HCT116 (cell line): ENCODE measurements at regions not wholly inside any gene's neighbourhood (a gene's known extent, or its start where the extent isn't known, plus 50 kb on each side); places are given as distances from the start of the nearest gene placed in this dataset.

ENCODE experiments used
- ATAC-seq: fragments of 200-7000 bp; cut with Tn5 transposase; 2 replicates; pipeline ENCODE4 v1.9.1; 2020; ENCODE audit warnings: mild to moderate bottlenecking, moderate library complexity
- BruUV-seq: library from RNA; stranded (reverse); fragments of 400-500 nt; replicated peaks from 2 replicates; lab custom pipeline; 2021; lab: Mats Ljungman, UMichigan
- CTCF ChIA-PET: fragments of 300-600 bp; sonication (Branson Sonifier 250); formaldehyde crosslinking; loops from one replicate; lab custom pipeline; 2021; ENCODE audit warnings: antibody characterized with exemption; lab: Charles Lee
- POLR2A ChIA-PET: fragments of 300-600, 350-600 bp; sonication (Branson Sonifier 250); formaldehyde crosslinking; loops from one replicate; lab custom pipeline; 2021; ENCODE audit warnings: antibody characterized with exemption; lab: Charles Lee
- RAD21 ChIA-PET, 2 experiments: fragments of 300-600 bp; sonication (Branson Sonifier 250); formaldehyde crosslinking; loops; one replicate each; lab custom pipeline; 2023; ENCODE audit warnings: low total read pairs in 2 of 2; ENCODE audit not compliant: uncharacterized antibody in 2 of 2, unreplicated experiment in 2 of 2, low non-redundant PET in 1 of 2; lab: Charles Lee
- DNase-seq: peaks from one replicate; pipeline ENCODE4 v3.0.0-alpha.2; 2010; ENCODE audit warnings: low read depth, low spot score
- H2AFZ ChIP-seq: fragments of 200-600 bp; shearing (Covaris generic), sonication (generic); 2 replicates; pipeline ENCODE4 v1.6.1; 2017; ENCODE audit warnings: low read depth, mixed run types, mixed read lengths, antibody characterized with exemption, low read length; ENCODE audit not compliant: poor library complexity, severe bottlenecking
- H3K27ac ChIP-seq: 2 replicates; pipeline ENCODE4 v1.5.1; 2012; ENCODE audit warnings: low read depth, low read length
- H3K27me3 ChIP-seq: fragments of 200-600 bp; sonication (generic); 2 replicates; pipeline ENCODE4 v1.6.1; 2016; ENCODE audit warnings: mixed run types, low read length, mixed read lengths; ENCODE audit not compliant: insufficient read depth
- H3K36me3 ChIP-seq, 2 experiments: fragments of 200-500 bp in 1 of 2; fragments of 200-600 bp in 1 of 2; sonication (Bioruptor generic) in 1 of 2; sonication (generic) in 1 of 2; 2 replicates each; pipeline versions ENCODE4 v1.5.1 to v1.6.1; 2014 to 2016; ENCODE audit warnings: low read length in 2 of 2, inconsistent platforms in 1 of 2, mixed read lengths in 1 of 2, mixed run types in 1 of 2; ENCODE audit not compliant: insufficient read depth in 2 of 2, control insufficient read depth in 1 of 2
- H3K4me1 ChIP-seq, 2 experiments: fragments of 200-600 bp in 1 of 2; sonication (generic) in 1 of 2; 2 replicates each; pipeline versions ENCODE4 v1.5.1 to v1.6.1; 2012 to 2017; ENCODE audit warnings: low read length in 2 of 2, inconsistent platforms in 1 of 2, mild to moderate bottlenecking in 1 of 2, mixed read lengths in 1 of 2, mixed run types in 1 of 2, moderate library complexity in 1 of 2; ENCODE audit not compliant: insufficient read depth in 2 of 2, control insufficient read depth in 1 of 2
- H3K4me2 ChIP-seq: fragments of 200-600 bp; sonication (generic); 2 replicates; pipeline ENCODE4 v1.6.1; 2017; ENCODE audit warnings: mixed run types, low read length, mixed read lengths
- H3K4me3 ChIP-seq, 2 experiments: fragments of 200-600 bp in 1 of 2; sonication (generic) in 1 of 2; replicated peaks in 1 of 2; 2 replicates each; pipeline ENCODE4 v1.5.1; 2011 to 2016; ENCODE audit warnings: low read length in 2 of 2, control low read depth in 1 of 2, low read depth in 1 of 2, mild to moderate bottlenecking in 1 of 2, mixed read lengths in 1 of 2, mixed run types in 1 of 2
- H3K79me2 ChIP-seq: fragments of 200-600 bp; sonication (generic); 2 replicates; pipeline ENCODE4 v1.6.1; 2017; ENCODE audit warnings: mild to moderate bottlenecking, mixed run types, low read length, moderate library complexity, mixed read lengths; ENCODE audit not compliant: insufficient read depth
- H3K9ac ChIP-seq: fragments of 200-600 bp; sonication (generic); 2 replicates; pipeline ENCODE4 v1.6.1; 2016; ENCODE audit warnings: low read length, mixed read lengths
- H3K9me2 ChIP-seq: fragments of 200-600 bp; sonication (generic), shearing (Covaris generic); 2 replicates; pipeline ENCODE4 v1.6.1; 2017; ENCODE audit warnings: mixed run types, mild to moderate bottlenecking, moderate library complexity; ENCODE audit not compliant: insufficient read depth
- H3K9me3 ChIP-seq, 2 experiments: fragments of 200-500 bp in 1 of 2; fragments of 200-600 bp in 1 of 2; sonication (Bioruptor generic) in 1 of 2; sonication (generic) in 1 of 2; 2 replicates each; pipeline ENCODE4 v1.6.1; 2014 to 2017; ENCODE audit warnings: low read length in 2 of 2, mixed read lengths in 2 of 2, inconsistent platforms in 1 of 2, low read depth in 1 of 2, mild to moderate bottlenecking in 1 of 2, mixed run types in 1 of 2, moderate library complexity in 1 of 2; ENCODE audit not compliant: control insufficient read depth in 1 of 2, insufficient read depth in 1 of 2
- H4K20me1 ChIP-seq: fragments of 200-600 bp; sonication (generic), shearing (Covaris generic); 2 replicates; pipeline ENCODE4 v1.6.1; 2017; ENCODE audit warnings: mixed run types, mild to moderate bottlenecking, moderate library complexity; ENCODE audit not compliant: insufficient read depth
- CEBPB ChIP-seq: IDR thresholded peaks from 2 replicates; pipeline ENCODE4 v1.6.1; 2012; ENCODE audit warnings: low read depth
- EGR1 ChIP-seq: IDR thresholded peaks from 2 replicates; pipeline ENCODE4 v1.6.1; 2012; ENCODE audit warnings: low read depth
- ELF1 ChIP-seq: IDR thresholded peaks from 2 replicates; pipeline ENCODE4 v1.6.1; 2012; ENCODE audit warnings: low read depth, borderline replicate concordance
- EZH2phosphoT487 ChIP-seq: fragments of 200-600 bp; IDR thresholded peaks from 2 replicates; pipeline ENCODE4 v1.6.1; 2018; ENCODE audit warnings: antibody characterized with exemption, borderline replicate concordance
- POLR2AphosphoS5 ChIP-seq: IDR thresholded peaks from 2 replicates; pipeline ENCODE4 v1.6.1; 2011; ENCODE audit warnings: mild to moderate bottlenecking, low read depth, low read length, moderate library complexity
- SP1 ChIP-seq: IDR thresholded peaks from 2 replicates; pipeline ENCODE4 v1.6.1; 2012; ENCODE audit warnings: low read depth
- YY1 ChIP-seq: IDR thresholded peaks from 2 replicates; pipeline ENCODE4 v1.6.1; 2011; ENCODE audit warnings: low read length, low read depth, moderate library complexity, mild to moderate bottlenecking; ENCODE audit not compliant: insufficient replicate concordance; ENCODE audit errors: extremely low read depth
- ZFX ChIP-seq: fragments of 450-650 bp; IDR thresholded peaks from 2 replicates; pipeline ENCODE4 v1.6.1; 2017
- intact Hi-C: fragments of 100-400 bp; cut with micrococcal nuclease; formaldehyde crosslinking; loops from 2 replicates; pipeline ENCODE4 v1.10.0; 2022
- TF ChIP-seq, protein P1 (sequence below): IDR thresholded peaks from 2 replicates; pipeline ENCODE4 v1.6.1; 2012
- TF ChIP-seq, protein P2 (sequence below): IDR thresholded peaks from 2 replicates; pipeline ENCODE4 v1.6.1; 2011; ENCODE audit warnings: mild to moderate bottlenecking, low read length, moderate library complexity; ENCODE audit not compliant: insufficient replicate concordance; ENCODE audit errors: extremely low read depth

DNA sequence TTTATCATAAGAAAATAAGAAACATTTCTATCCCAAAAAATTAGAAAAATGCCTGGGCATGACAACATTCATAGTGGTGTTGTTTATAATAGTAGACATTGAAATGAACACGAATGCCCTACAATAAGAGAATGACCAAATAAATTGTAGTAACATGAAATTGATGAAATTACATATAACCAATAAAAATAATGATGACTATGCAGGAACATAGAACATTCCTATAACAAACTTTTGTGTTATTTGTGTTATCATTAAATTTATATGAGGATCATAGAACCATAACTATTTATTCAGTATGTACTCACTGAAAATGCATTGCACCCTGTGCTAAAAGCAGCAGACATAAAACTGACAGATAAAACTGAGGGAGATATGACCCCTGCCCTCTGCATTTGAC is 399.7 kb downstream of the CBLN4 start:
- Histone ChIP-seq H3K4me3 (no peak overlapping the region), H3K36me3 (no peaks in the 10 kb centered on the region), H3K27me3 (no peaks in the 10 kb centered on the region), H3K27ac (no peak overlapping the region), H3K9ac (no peak overlapping the region), H3K79me2 (no peaks in the 10 kb centered on the region), H3K4me2 (no peak overlapping the region), H4K20me1 (no peaks in the 10 kb centered on the region), H3K9me2 (no peaks in the 10 kb centered on the region), H3K4me1 (no peaks in the 10 kb centered on the region), H2AFZ (no peak overlapping the region), H3K9me3 (peaks cover 8 to 26% of the 10 kb centered on the region in 2 experiments; a peak in 2 of 4 replicates)
- no peak for DNase-seq
- BruUV-seq, result no TSS peak
- CTCF ChIA-PET, result no interaction called here
- RAD21 ChIA-PET, result no interaction called here
- ATAC-seq, result no peak
- no peak for TF ChIP-seq ZFX
- no peak for TF ChIP-seq CEBPB
- no peak for TF ChIP-seq EZH2phosphoT487
- no peak for TF ChIP-seq ELF1
- no peak for TF ChIP-seq SP1
- no peak for TF ChIP-seq POLR2AphosphoS5
- TF ChIP-seq, protein P1, sequence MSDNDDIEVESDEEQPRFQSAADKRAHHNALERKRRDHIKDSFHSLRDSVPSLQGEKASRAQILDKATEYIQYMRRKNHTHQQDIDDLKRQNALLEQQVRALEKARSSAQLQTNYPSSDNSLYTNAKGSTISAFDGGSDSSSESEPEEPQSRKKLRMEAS, result no peak
- TF ChIP-seq, protein P2, sequence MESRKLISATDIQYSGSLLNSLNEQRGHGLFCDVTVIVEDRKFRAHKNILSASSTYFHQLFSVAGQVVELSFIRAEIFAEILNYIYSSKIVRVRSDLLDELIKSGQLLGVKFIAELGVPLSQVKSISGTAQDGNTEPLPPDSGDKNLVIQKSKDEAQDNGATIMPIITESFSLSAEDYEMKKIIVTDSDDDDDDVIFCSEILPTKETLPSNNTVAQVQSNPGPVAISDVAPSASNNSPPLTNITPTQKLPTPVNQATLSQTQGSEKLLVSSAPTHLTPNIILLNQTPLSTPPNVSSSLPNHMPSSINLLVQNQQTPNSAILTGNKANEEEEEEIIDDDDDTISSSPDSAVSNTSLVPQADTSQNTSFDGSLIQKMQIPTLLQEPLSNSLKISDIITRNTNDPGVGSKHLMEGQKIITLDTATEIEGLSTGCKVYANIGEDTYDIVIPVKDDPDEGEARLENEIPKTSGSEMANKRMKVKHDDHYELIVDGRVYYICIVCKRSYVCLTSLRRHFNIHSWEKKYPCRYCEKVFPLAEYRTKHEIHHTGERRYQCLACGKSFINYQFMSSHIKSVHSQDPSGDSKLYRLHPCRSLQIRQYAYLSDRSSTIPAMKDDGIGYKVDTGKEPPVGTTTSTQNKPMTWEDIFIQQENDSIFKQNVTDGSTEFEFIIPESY, result no peak
- no peak for TF ChIP-seq YY1
- no peak for TF ChIP-seq EGR1
- intact Hi-C loops, result no loop called here
- POLR2A ChIA-PET, result no interaction called here
